Activated CD4-positive, alpha-beta T cell treated with anti-CD3 and anti-CD28 coated beads for 48 hours (primary cell): ENCODE measurements at regions not wholly inside any gene's neighbourhood (a gene's known extent, or its start where the extent isn't known, plus 50 kb on each side); places are given as distances from the start of the nearest gene placed in this dataset.
"Not testable (repeated sequence)": the region's sequence is repeated elsewhere in the genome, so short reads cannot be mapped to it uniquely, and the experiment has no call there.

Experiments
- DNase-seq: peaks from one replicate; pipeline ENCODE4 v3.0.0-alpha.2; 2020

- no peak for DNase-seq
Measured at GRCh38 chr6:144898052-144898689, 613.0 kb downstream of the UTRN start.

GRCh38 chr6:144898741-144899140 lies 613.6 kb downstream of the UTRN start:
- no peak for DNase-seq

- DNase-seq, result no peak
Measured at GRCh38 chr6:144899161-144899560, 614.0 kb downstream of the UTRN start.

- no peak for DNase-seq
Measured at GRCh38 chr6:144901412-144901811, 616.3 kb downstream of the UTRN start.

GRCh38 chr6:144908004-144908403 lies 622.9 kb downstream of the UTRN start:
- no peak for DNase-seq

- no peak for DNase-seq
Measured at GRCh38 chr6:144909753-144910285, 624.7 kb downstream of the UTRN start.

GRCh38 chr6:144911322-144911721 lies 626.2 kb downstream of the UTRN start:
- no peak for DNase-seq

GRCh38 chr6:144912474-144912873 lies 627.3 kb downstream of the UTRN start:
- no peak for DNase-seq

GRCh38 chr6:144918073-144918472 lies 632.9 kb downstream of the UTRN start:
- DNase-seq, result no peak

GRCh38 chr6:144919560-144919959 lies 634.4 kb downstream of the UTRN start:
- DNase-seq, result no peak

- DNase-seq, result no peak
Measured at GRCh38 chr6:144920391-144920961, 635.3 kb downstream of the UTRN start.

- no peak for DNase-seq
Measured at GRCh38 chr6:144921206-144921975, 636.3 kb downstream of the UTRN start.

GRCh38 chr6:144922120-144922722 lies 637.1 kb downstream of the UTRN start:
- no peak for DNase-seq

- not testable (repeated sequence) for DNase-seq
Measured at GRCh38 chr6:144922771-144923490, 637.8 kb downstream of the UTRN start.

GRCh38 chr6:144923491-144923787 lies 638.3 kb downstream of the UTRN start:
- DNase-seq, result not testable (repeated sequence)

- DNase-seq, result no peak
Measured at GRCh38 chr6:144928847-144929246, 643.7 kb downstream of the UTRN start.

- no peak for DNase-seq
Measured at GRCh38 chr6:144929262-144929661, 644.1 kb downstream of the UTRN start.

- DNase-seq, result peak; percentile 52
Measured at GRCh38 chr6:144931172-144932035, 646.3 kb downstream of the UTRN start.

GRCh38 chr6:144932621-144933020 lies 647.5 kb downstream of the UTRN start:
- DNase-seq, result no peak

- no peak for DNase-seq
Measured at GRCh38 chr6:144935181-144935580, 650.0 kb downstream of the UTRN start.

GRCh38 chr6:144935661-144936060 lies 650.5 kb downstream of the UTRN start:
- DNase-seq, result no peak

- no peak for DNase-seq
Measured at GRCh38 chr6:144936764-144937163, 651.6 kb downstream of the UTRN start.
